ENCODE measurements at regions not wholly inside any gene's neighbourhood (a gene's known extent, or its start where the extent isn't known, plus 50 kb on each side); places are given as distances from the start of the nearest gene placed in this dataset.
"Not testable (repeated sequence)": the region's sequence is repeated elsewhere in the genome, so short reads cannot be mapped to it uniquely, and the experiment has no call there.

- DNase-seq (ENCODE audit: low read depth) = no peak
Measured at GRCh38 chr4:71209161-71209560, 129.7 kb upstream of the SLC4A4 start.

- DNase-seq (ENCODE audit: low read depth) = no peak
Measured at GRCh38 chr4:71210823-71211222, 128.0 kb upstream of the SLC4A4 start.

- DNase-seq (ENCODE audit: low read depth) = no peak
Measured at GRCh38 chr4:71211748-71212147, 127.1 kb upstream of the SLC4A4 start.

GRCh38 chr4:71212216-71212615 lies 126.6 kb upstream of the SLC4A4 start:
- DNase-seq (ENCODE audit: low read depth) = no peak

- no peak for DNase-seq (ENCODE audit: low read depth)
Measured at GRCh38 chr4:71214578-71214977, 124.2 kb upstream of the SLC4A4 start.

GRCh38 chr4:71216316-71216959 lies 122.4 kb upstream of the SLC4A4 start:
- DNase-seq (ENCODE audit: low read depth) = no peak

- DNase-seq (ENCODE audit: low read depth) = no peak
Measured at GRCh38 chr4:71217688-71218087, 121.1 kb upstream of the SLC4A4 start.

- not testable (repeated sequence) for DNase-seq (ENCODE audit: low read depth)
Measured at GRCh38 chr4:71220848-71221247, 118.0 kb upstream of the SLC4A4 start.

- DNase-seq (ENCODE audit: low read depth) = no peak
Measured at GRCh38 chr4:71221510-71222466, 117.0 kb upstream of the SLC4A4 start.

GRCh38 chr4:71222661-71223060 lies 116.2 kb upstream of the SLC4A4 start:
- DNase-seq (ENCODE audit: low read depth) = no peak

GRCh38 chr4:71229477-71230270 lies 109.1 kb upstream of the SLC4A4 start:
- peak; percentile 27 for DNase-seq (ENCODE audit: low read depth)

- no peak for DNase-seq (ENCODE audit: low read depth)
Measured at GRCh38 chr4:71230271-71231128, 108.3 kb upstream of the SLC4A4 start.

- DNase-seq (ENCODE audit: low read depth) = no peak
Measured at GRCh38 chr4:71231129-71232055, 107.4 kb upstream of the SLC4A4 start.

- no peak for DNase-seq (ENCODE audit: low read depth)
Measured at GRCh38 chr4:71232056-71232430, 106.8 kb upstream of the SLC4A4 start.

- DNase-seq (ENCODE audit: low read depth) = no peak
Measured at GRCh38 chr4:71232846-71233245, 106.0 kb upstream of the SLC4A4 start.

- no peak for DNase-seq (ENCODE audit: low read depth)
Measured at GRCh38 chr4:71235311-71236201, 103.3 kb upstream of the SLC4A4 start.

- no peak for DNase-seq (ENCODE audit: low read depth)
Measured at GRCh38 chr4:71236226-71236625, 102.6 kb upstream of the SLC4A4 start.

GRCh38 chr4:71237641-71238040 lies 101.2 kb upstream of the SLC4A4 start:
- no peak for DNase-seq (ENCODE audit: low read depth)

GRCh38 chr4:71239365-71239764 lies 99.5 kb upstream of the SLC4A4 start:
- peak; percentile 46 for DNase-seq (ENCODE audit: low read depth)
